Hepatocyte (in vitro differentiated cells): ENCODE measurements at regions not wholly inside any gene's neighbourhood (a gene's known extent, or its start where the extent isn't known, plus 50 kb on each side); places are given as distances from the start of the nearest gene placed in this dataset.

ENCODE experiments used
- EZH2 ChIP-seq: fragments of 200-600 bp; sonication (generic); IDR thresholded peaks from 2 replicates; pipeline ENCODE4 v1.6.1; 2016; ENCODE audit warnings: antibody characterized with exemption, mild to moderate bottlenecking, borderline replicate concordance
- TF ChIP-seq, protein P1 (sequence below): fragments of 200-600 bp; sonication (generic); IDR thresholded peaks from 2 replicates; pipeline ENCODE4 v1.5.1; 2016; ENCODE audit warnings: antibody characterized with exemption, mild to moderate bottlenecking; ENCODE audit not compliant: poor library complexity

DNA sequence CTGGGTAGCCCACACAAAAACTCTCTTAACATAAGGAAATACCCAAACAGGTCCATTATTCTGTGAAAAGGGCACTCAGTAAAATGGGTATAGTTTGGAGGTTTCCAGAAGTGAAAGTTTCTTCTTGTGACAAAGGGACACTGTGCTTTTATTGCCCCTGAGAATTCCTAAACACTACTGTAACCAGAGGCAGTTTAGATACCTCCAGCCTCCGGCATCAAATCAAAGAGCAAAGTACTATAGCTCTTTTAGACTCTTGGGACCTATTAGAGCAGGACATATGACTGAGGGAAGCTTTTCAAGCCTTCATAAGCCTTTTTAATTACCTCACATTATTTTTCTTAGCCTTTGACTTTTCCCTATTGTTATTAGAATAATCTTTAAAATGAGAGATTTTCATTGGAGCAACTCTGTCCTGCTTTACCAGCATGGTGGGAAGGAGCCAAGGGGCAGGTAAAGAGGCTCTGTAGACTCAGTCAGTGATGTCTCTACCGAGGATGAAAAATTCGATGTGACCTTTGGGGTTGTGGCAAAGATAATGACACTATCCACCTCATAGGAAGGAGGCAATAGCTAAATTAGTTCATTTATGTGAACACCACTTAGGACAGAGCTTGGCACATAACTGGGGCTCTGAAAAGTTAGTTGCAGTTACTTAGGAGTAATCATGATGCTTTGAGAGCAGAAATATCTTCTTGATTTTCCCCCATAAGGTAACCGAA, 85.1 kb downstream of the IFNG start:
- TF ChIP-seq, protein P1, sequence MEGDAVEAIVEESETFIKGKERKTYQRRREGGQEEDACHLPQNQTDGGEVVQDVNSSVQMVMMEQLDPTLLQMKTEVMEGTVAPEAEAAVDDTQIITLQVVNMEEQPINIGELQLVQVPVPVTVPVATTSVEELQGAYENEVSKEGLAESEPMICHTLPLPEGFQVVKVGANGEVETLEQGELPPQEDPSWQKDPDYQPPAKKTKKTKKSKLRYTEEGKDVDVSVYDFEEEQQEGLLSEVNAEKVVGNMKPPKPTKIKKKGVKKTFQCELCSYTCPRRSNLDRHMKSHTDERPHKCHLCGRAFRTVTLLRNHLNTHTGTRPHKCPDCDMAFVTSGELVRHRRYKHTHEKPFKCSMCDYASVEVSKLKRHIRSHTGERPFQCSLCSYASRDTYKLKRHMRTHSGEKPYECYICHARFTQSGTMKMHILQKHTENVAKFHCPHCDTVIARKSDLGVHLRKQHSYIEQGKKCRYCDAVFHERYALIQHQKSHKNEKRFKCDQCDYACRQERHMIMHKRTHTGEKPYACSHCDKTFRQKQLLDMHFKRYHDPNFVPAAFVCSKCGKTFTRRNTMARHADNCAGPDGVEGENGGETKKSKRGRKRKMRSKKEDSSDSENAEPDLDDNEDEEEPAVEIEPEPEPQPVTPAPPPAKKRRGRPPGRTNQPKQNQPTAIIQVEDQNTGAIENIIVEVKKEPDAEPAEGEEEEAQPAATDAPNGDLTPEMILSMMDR = no peak
- no peak for TF ChIP-seq EZH2
